HL-60 (cell line): ENCODE measurements at regions not wholly inside any gene's neighbourhood (a gene's known extent, or its start where the extent isn't known, plus 50 kb on each side); places are given as distances from the start of the nearest gene placed in this dataset.

ENCODE experiments used
- CTCF ChIP-seq: IDR thresholded peaks from one replicate; pipeline ENCODE4 v1.5.1; 2011; ENCODE audit warnings: low read length, control low read depth, inconsistent platforms; ENCODE audit not compliant: insufficient read depth
- REST ChIP-seq: IDR thresholded peaks from 2 replicates; pipeline ENCODE4 v1.6.1; 2012; ENCODE audit warnings: low read depth; ENCODE audit not compliant: insufficient replicate concordance

GRCh38 chr9:18275313-18275990, 198.5 kb upstream of the ADAMTSL1 start:
- TF ChIP-seq CTCF = no peak
- no peak for TF ChIP-seq REST
